HG02763 (cell line): ENCODE measurements at regions not wholly inside any gene's neighbourhood (a gene's known extent, or its start where the extent isn't known, plus 50 kb on each side); places are given as distances from the start of the nearest gene placed in this dataset.

Experiments used
- ATAC-seq: cut with Tn5 transposase; IDR thresholded peaks from one replicate; pipeline ENCODE4 v1.9.1; 2021; ENCODE audit warnings: mild to moderate bottlenecking, moderate library complexity; ENCODE audit not compliant: unreplicated experiment

GRCh38 chr16:85370543-85370880 is 242.6 kb upstream of the GSE1 start:
- no peak for ATAC-seq

- ATAC-seq: no peak
Measured at GRCh38 chr16:85370881-85371651, 242.1 kb upstream of the GSE1 start.

GRCh38 chr16:85371948-85372347 is 241.2 kb upstream of the GSE1 start:
- ATAC-seq: no peak

GRCh38 chr16:85372627-85373372 is 240.3 kb upstream of the GSE1 start:
- no peak for ATAC-seq

- no peak for ATAC-seq
Measured at GRCh38 chr16:85373741-85374570, 239.2 kb upstream of the GSE1 start.

GRCh38 chr16:85374571-85374872 is 238.6 kb upstream of the GSE1 start:
- no peak for ATAC-seq

GRCh38 chr16:85375282-85375681 is 237.8 kb upstream of the GSE1 start:
- no peak for ATAC-seq

- no peak for ATAC-seq
Measured at GRCh38 chr16:85376292-85377095, 236.6 kb upstream of the GSE1 start.

GRCh38 chr16:85377388-85378144 is 235.6 kb upstream of the GSE1 start:
- ATAC-seq: no peak

- no peak for ATAC-seq
Measured at GRCh38 chr16:85378145-85379040, 234.7 kb upstream of the GSE1 start.

- ATAC-seq: no peak
Measured at GRCh38 chr16:85379041-85380001, 233.8 kb upstream of the GSE1 start.

- no peak for ATAC-seq
Measured at GRCh38 chr16:85380002-85380395, 233.1 kb upstream of the GSE1 start.

- no peak for ATAC-seq
Measured at GRCh38 chr16:85380905-85381737, 232.0 kb upstream of the GSE1 start.

GRCh38 chr16:85381738-85382592 is 231.2 kb upstream of the GSE1 start:
- no peak for ATAC-seq

GRCh38 chr16:85382717-85383118 is 230.4 kb upstream of the GSE1 start:
- ATAC-seq: no peak
